CD4-positive, alpha-beta T cell treated with Interleukin-2 at 100 ng/mL for 4 hours (primary cell): ENCODE measurements at regions not wholly inside any gene's neighbourhood (a gene's known extent, or its start where the extent isn't known, plus 50 kb on each side); places are given as distances from the start of the nearest gene placed in this dataset.
"Not testable (repeated sequence)": the region's sequence is repeated elsewhere in the genome, so short reads cannot be mapped to it uniquely, and the experiment has no call there.

Experiments
- DNase-seq: peaks from one replicate; pipeline ENCODE4 v3.0.0-alpha.2; 2020; ENCODE audit warnings: low spot score

GRCh38 chr6:86255973-86256372 is 613.3 kb upstream of the SYNCRIP start:
- DNase-seq: no peak

- no peak for DNase-seq
Measured at GRCh38 chr6:86251106-86251505, 608.4 kb upstream of the SYNCRIP start.

GRCh38 chr6:86217906-86218305 is 575.2 kb upstream of the SYNCRIP start:
- DNase-seq: no peak

GRCh38 chr6:86215323-86215722 is 572.6 kb upstream of the SYNCRIP start:
- DNase-seq: no peak

GRCh38 chr6:86205980-86206379 is 563.3 kb upstream of the SYNCRIP start:
- DNase-seq: no peak

GRCh38 chr6:86203044-86203443 is 560.4 kb upstream of the SYNCRIP start:
- no peak for DNase-seq

- DNase-seq: no peak
Measured at GRCh38 chr6:86193821-86194220, 551.1 kb upstream of the SYNCRIP start.

- no peak for DNase-seq
Measured at GRCh38 chr6:86192123-86192522, 549.4 kb upstream of the SYNCRIP start.

- not testable (repeated sequence) for DNase-seq
Measured at GRCh38 chr6:86175149-86175548, 532.5 kb upstream of the SYNCRIP start.

- no peak for DNase-seq
Measured at GRCh38 chr6:86154852-86155251, 512.2 kb upstream of the SYNCRIP start.

- no peak for DNase-seq
Measured at GRCh38 chr6:86153521-86153920, 510.8 kb upstream of the SYNCRIP start.

- DNase-seq: no peak
Measured at GRCh38 chr6:86152546-86152945, 509.9 kb upstream of the SYNCRIP start.

- no peak for DNase-seq
Measured at GRCh38 chr6:86148586-86148985, 505.9 kb upstream of the SYNCRIP start.

- DNase-seq: no peak
Measured at GRCh38 chr6:86147859-86148258, 505.2 kb upstream of the SYNCRIP start.

- DNase-seq: no peak
Measured at GRCh38 chr6:86147311-86147710, 504.6 kb upstream of the SYNCRIP start.

GRCh38 chr6:86146751-86147150 is 504.1 kb upstream of the SYNCRIP start:
- not testable (repeated sequence) for DNase-seq

- no peak for DNase-seq
Measured at GRCh38 chr6:86142326-86142725, 499.6 kb upstream of the SYNCRIP start.

- DNase-seq: no peak
Measured at GRCh38 chr6:86128130-86128814, 485.6 kb upstream of the SYNCRIP start.

GRCh38 chr6:86122086-86122485 is 479.4 kb upstream of the SYNCRIP start:
- no peak for DNase-seq

GRCh38 chr6:86118271-86118670 is 475.6 kb upstream of the SYNCRIP start:
- DNase-seq: no peak

GRCh38 chr6:86107985-86108384 is 465.3 kb upstream of the SYNCRIP start:
- no peak for DNase-seq

GRCh38 chr6:86087954-86088353 is 445.3 kb upstream of the SYNCRIP start:
- DNase-seq: no peak

- no peak for DNase-seq
Measured at GRCh38 chr6:86079938-86080337, 437.3 kb upstream of the SYNCRIP start.

GRCh38 chr6:86070151-86070550 is 427.5 kb upstream of the SYNCRIP start:
- DNase-seq: no peak
